DMS53 (cell line): ENCODE measurements at regions not wholly inside any gene's neighbourhood (a gene's known extent, or its start where the extent isn't known, plus 50 kb on each side); places are given as distances from the start of the nearest gene placed in this dataset.
"Not testable (repeated sequence)": the region's sequence is repeated elsewhere in the genome, so short reads cannot be mapped to it uniquely, and the experiment has no call there.

ENCODE experiments used
- DNase-seq: peaks from one replicate; lab custom pipeline; 2025; lab: John Stamatoyannopoulos, UW

GRCh38 chr6:43999628-44000027 lies 127.6 kb downstream of the MRPL14 start:
- DNase-seq: no peak

GRCh38 chr6:43998592-43999243 lies 128.5 kb downstream of the MRPL14 start:
- not testable (repeated sequence) for DNase-seq

- DNase-seq: not testable (repeated sequence)
Measured at GRCh38 chr6:43997990-43998585, 129.2 kb downstream of the MRPL14 start.

- DNase-seq: no peak
Measured at GRCh38 chr6:43997345-43997677, 129.9 kb downstream of the MRPL14 start.

GRCh38 chr6:43996618-43997344 lies 130.5 kb downstream of the MRPL14 start:
- no peak for DNase-seq

GRCh38 chr6:43995137-43995536 lies 132.1 kb downstream of the MRPL14 start:
- DNase-seq: no peak

GRCh38 chr6:43993881-43994523 lies 133.2 kb downstream of the MRPL14 start:
- peak; percentile 84 for DNase-seq

- DNase-seq: peak; percentile 34
Measured at GRCh38 chr6:43992783-43993644, 134.2 kb downstream of the MRPL14 start.

GRCh38 chr6:43992126-43992663 lies 135.1 kb downstream of the MRPL14 start:
- DNase-seq: peak; percentile 28

- DNase-seq: peak; percentile 86
Measured at GRCh38 chr6:43990627-43991619, 136.3 kb downstream of the MRPL14 start.

- DNase-seq: peak; percentile 83
Measured at GRCh38 chr6:43990275-43990626, 137.0 kb downstream of the MRPL14 start.

- DNase-seq: peak; percentile 36
Measured at GRCh38 chr6:43989581-43990146, 137.6 kb downstream of the MRPL14 start.

- DNase-seq: no peak
Measured at GRCh38 chr6:43988801-43989200, 138.5 kb downstream of the MRPL14 start.

- no peak for DNase-seq
Measured at GRCh38 chr6:43987838-43988439, 139.3 kb downstream of the MRPL14 start.

- no peak for DNase-seq
Measured at GRCh38 chr6:43986177-43986825, 141.0 kb downstream of the MRPL14 start.

- peak; percentile 71 for DNase-seq
Measured at GRCh38 chr6:43985329-43985728, 141.9 kb downstream of the MRPL14 start.

- no peak for DNase-seq
Measured at GRCh38 chr6:43984442-43985321, 142.6 kb downstream of the MRPL14 start.

GRCh38 chr6:43983632-43984031 lies 143.6 kb downstream of the MRPL14 start:
- peak; percentile 64 for DNase-seq
